Right kidney (tissue), 1 donor: ENCODE measurements at regions not wholly inside any gene's neighbourhood (a gene's known extent, or its start where the extent isn't known, plus 50 kb on each side); places are given as distances from the start of the nearest gene placed in this dataset.

Experiments
- DNase-seq: peaks from one replicate; pipeline ENCODE4 v3.0.0-alpha.2; 2016

GRCh38 chr4:13126976-13127910 lies 356.9 kb downstream of the RAB28 start:
- DNase-seq = no peak

GRCh38 chr4:13118633-13119032 lies 365.5 kb downstream of the RAB28 start:
- DNase-seq = no peak

- no peak for DNase-seq
Measured at GRCh38 chr4:13117185-13117584, 367.0 kb downstream of the RAB28 start.

- DNase-seq = no peak
Measured at GRCh38 chr4:13112030-13112429, 372.1 kb downstream of the RAB28 start.

GRCh38 chr4:13109536-13109935 lies 374.6 kb downstream of the RAB28 start:
- DNase-seq = no peak

- no peak for DNase-seq
Measured at GRCh38 chr4:13108096-13108495, 376.0 kb downstream of the RAB28 start.

- no peak for DNase-seq
Measured at GRCh38 chr4:13103382-13104015, 380.6 kb downstream of the RAB28 start.

GRCh38 chr4:13102092-13102742 lies 381.9 kb downstream of the RAB28 start:
- no peak for DNase-seq

GRCh38 chr4:13097971-13098370 lies 386.2 kb downstream of the RAB28 start:
- DNase-seq = no peak

- no peak for DNase-seq
Measured at GRCh38 chr4:13095722-13096121, 388.4 kb downstream of the RAB28 start.

GRCh38 chr4:13093170-13093569 lies 391.0 kb downstream of the RAB28 start:
- no peak for DNase-seq

GRCh38 chr4:13092702-13093101 lies 391.4 kb downstream of the RAB28 start:
- DNase-seq = no peak

- no peak for DNase-seq
Measured at GRCh38 chr4:13089659-13089998, 394.5 kb downstream of the RAB28 start.

- no peak for DNase-seq
Measured at GRCh38 chr4:13088726-13089658, 395.1 kb downstream of the RAB28 start.

- no peak for DNase-seq
Measured at GRCh38 chr4:13087041-13087440, 397.1 kb downstream of the RAB28 start.

- no peak for DNase-seq
Measured at GRCh38 chr4:13084210-13084609, 399.9 kb downstream of the RAB28 start.

- no peak for DNase-seq
Measured at GRCh38 chr4:13081830-13082229, 402.3 kb downstream of the RAB28 start.

GRCh38 chr4:13067077-13067476 lies 417.1 kb downstream of the RAB28 start:
- DNase-seq = no peak

- no peak for DNase-seq
Measured at GRCh38 chr4:13059019-13059418, 425.1 kb downstream of the RAB28 start.

GRCh38 chr4:13056630-13057189 lies 427.4 kb downstream of the RAB28 start:
- DNase-seq = no peak

GRCh38 chr4:13054420-13054970 lies 429.6 kb downstream of the RAB28 start:
- no peak for DNase-seq

- DNase-seq = no peak
Measured at GRCh38 chr4:13047591-13047990, 436.5 kb downstream of the RAB28 start.
